ENCODE measurements at regions not wholly inside any gene's neighbourhood (a gene's known extent, or its start where the extent isn't known, plus 50 kb on each side); places are given as distances from the start of the nearest gene placed in this dataset.

- no peak for TF ChIP-seq FOXK2 (IDR thresholded peaks at IDR 0.05)
- TF ChIP-seq SP1 (IDR thresholded peaks at IDR 0.05), result no peak
- no peak for TF ChIP-seq HDGF (IDR thresholded peaks at IDR 0.05; ENCODE audit: borderline replicate concordance)
- TF ChIP-seq FOXA1 (IDR thresholded peaks at IDR 0.05), result no peak
- TF ChIP-seq ELF4 (IDR thresholded peaks at IDR 0.05), result no peak
- no peak for TF ChIP-seq FOXM1 (IDR thresholded peaks at IDR 0.05; ENCODE audit: borderline replicate concordance)
- no peak for TF ChIP-seq NFRKB (IDR thresholded peaks at IDR 0.05)
- TF ChIP-seq L3MBTL2 (conservative IDR thresholded peaks at IDR 0.05), result no peak
- TF ChIP-seq, protein P1, sequence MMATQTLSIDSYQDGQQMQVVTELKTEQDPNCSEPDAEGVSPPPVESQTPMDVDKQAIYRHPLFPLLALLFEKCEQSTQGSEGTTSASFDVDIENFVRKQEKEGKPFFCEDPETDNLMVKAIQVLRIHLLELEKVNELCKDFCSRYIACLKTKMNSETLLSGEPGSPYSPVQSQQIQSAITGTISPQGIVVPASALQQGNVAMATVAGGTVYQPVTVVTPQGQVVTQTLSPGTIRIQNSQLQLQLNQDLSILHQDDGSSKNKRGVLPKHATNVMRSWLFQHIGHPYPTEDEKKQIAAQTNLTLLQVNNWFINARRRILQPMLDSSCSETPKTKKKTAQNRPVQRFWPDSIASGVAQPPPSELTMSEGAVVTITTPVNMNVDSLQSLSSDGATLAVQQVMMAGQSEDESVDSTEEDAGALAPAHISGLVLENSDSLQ (IDR thresholded peaks at IDR 0.05), result no peak
- TF ChIP-seq TARDBP (IDR thresholded peaks at IDR 0.05), result no peak
Observed at GRCh38 chr2:13662055-13662454, 945.3 kb downstream of the TRIB2 start.

Measured in HEK293T (cell line).